ENCODE measurements at regions not wholly inside any gene's neighbourhood (a gene's known extent, or its start where the extent isn't known, plus 50 kb on each side); places are given as distances from the start of the nearest gene placed in this dataset.
A peak's percentile ranks its signal among the peaks of the same experiment; 100 is the strongest.

GRCh38 chr2:217494557-217494956, 508.2 kb downstream of the TNS1 start:
- H3K9me3 Mint-ChIP-seq (ENCODE audit: unreplicated experiment) = no peaks in the 10 kb centered on the region
- H3K36me3 Mint-ChIP-seq (ENCODE audit: unreplicated experiment) = no peaks in the 10 kb centered on the region
- no peaks in the 10 kb centered on the region for H3K27me3 Mint-ChIP-seq (ENCODE audit: unreplicated experiment)
- H3K4me1 Mint-ChIP-seq (ENCODE audit: low read depth, unreplicated experiment) = no peaks in the 10 kb centered on the region
- TF ChIP-seq CTCF (IDR thresholded peaks at IDR 0.05; ENCODE audit: partially characterized antibody, unreplicated experiment) = no peak
- DNase-seq = no peak
- no peak overlapping the region for H3K27ac Mint-ChIP-seq (ENCODE audit: unreplicated experiment)
- H3K4me3 Mint-ChIP-seq (ENCODE audit: unreplicated experiment) = no peak overlapping the region

GRCh38 chr2:217491271-217491670, 511.5 kb downstream of the TNS1 start:
- no peak overlapping the region for H3K4me3 Mint-ChIP-seq (ENCODE audit: unreplicated experiment)
- H3K4me1 Mint-ChIP-seq (ENCODE audit: low read depth, unreplicated experiment) = no peaks in the 10 kb centered on the region
- no peak for TF ChIP-seq CTCF (IDR thresholded peaks at IDR 0.05; ENCODE audit: partially characterized antibody, unreplicated experiment)
- no peaks in the 10 kb centered on the region for H3K27me3 Mint-ChIP-seq (ENCODE audit: unreplicated experiment)
- no peak for DNase-seq
- H3K9me3 Mint-ChIP-seq (ENCODE audit: unreplicated experiment) = peaks cover 1% of the 10 kb centered on the region
- no peak overlapping the region for H3K27ac Mint-ChIP-seq (ENCODE audit: unreplicated experiment)
- no peaks in the 10 kb centered on the region for H3K36me3 Mint-ChIP-seq (ENCODE audit: unreplicated experiment)

- Mint-ChIP-seq H3K9me3 (ENCODE audit: unreplicated experiment) (peaks cover 1% of the 10 kb centered on the region), H3K4me1 (ENCODE audit: low read depth, unreplicated experiment) (no peaks in the 10 kb centered on the region), H3K4me3 (ENCODE audit: unreplicated experiment) (no peak overlapping the region), H3K36me3 (ENCODE audit: unreplicated experiment) (no peaks in the 10 kb centered on the region), H3K27me3 (ENCODE audit: unreplicated experiment) (no peaks in the 10 kb centered on the region), H3K27ac (ENCODE audit: unreplicated experiment) (no peak overlapping the region)
- DNase-seq = peak; percentile 14
- TF ChIP-seq CTCF (IDR thresholded peaks at IDR 0.05; ENCODE audit: partially characterized antibody, unreplicated experiment) = no peak
Measured at GRCh38 chr2:217489145-217489960, 513.4 kb downstream of the TNS1 start.

- H3K4me3 Mint-ChIP-seq (ENCODE audit: unreplicated experiment) = no peak overlapping the region
- H3K9me3 Mint-ChIP-seq (ENCODE audit: unreplicated experiment) = peaks cover 1% of the 10 kb centered on the region
- no peak overlapping the region for H3K27ac Mint-ChIP-seq (ENCODE audit: unreplicated experiment)
- peaks cover 4% of the 10 kb centered on the region for H3K4me1 Mint-ChIP-seq (ENCODE audit: low read depth, unreplicated experiment)
- no peak for TF ChIP-seq CTCF (IDR thresholded peaks at IDR 0.05; ENCODE audit: partially characterized antibody, unreplicated experiment)
- H3K27me3 Mint-ChIP-seq (ENCODE audit: unreplicated experiment) = no peaks in the 10 kb centered on the region
- DNase-seq = no peak
- no peaks in the 10 kb centered on the region for H3K36me3 Mint-ChIP-seq (ENCODE audit: unreplicated experiment)
Measured at GRCh38 chr2:217484046-217484445, 518.7 kb downstream of the TNS1 start.

GRCh38 chr2:217482056-217482710, 520.6 kb downstream of the TNS1 start:
- Mint-ChIP-seq H3K27ac (ENCODE audit: unreplicated experiment) (no peak overlapping the region), H3K36me3 (ENCODE audit: unreplicated experiment) (no peaks in the 10 kb centered on the region), H3K4me3 (ENCODE audit: unreplicated experiment) (no peak overlapping the region), H3K9me3 (ENCODE audit: unreplicated experiment) (no peaks in the 10 kb centered on the region), H3K4me1 (ENCODE audit: low read depth, unreplicated experiment) (peaks cover 7% of the 10 kb centered on the region), H3K27me3 (ENCODE audit: unreplicated experiment) (no peaks in the 10 kb centered on the region)
- no peak for TF ChIP-seq CTCF (IDR thresholded peaks at IDR 0.05; ENCODE audit: partially characterized antibody, unreplicated experiment)
- no peak for DNase-seq

All from glutamatergic neuron (in vitro differentiated cells).